Activated T-cell treated with anti-CD3 and anti-CD28 coated beads, Interleukin-2, amount 50 U/mL, for 72 hours (primary cell): ENCODE measurements at regions not wholly inside any gene's neighbourhood (a gene's known extent, or its start where the extent isn't known, plus 50 kb on each side); places are given as distances from the start of the nearest gene placed in this dataset.
"Not testable (repeated sequence)": the region's sequence is repeated elsewhere in the genome, so short reads cannot be mapped to it uniquely, and the experiment has no call there.

ENCODE experiments used
- ATAC-seq, 2 donors: fragments of 150-1000 bp; cut with Tn5 transposase; replicated peaks in 1 of 2; 2 replicates each; pipeline ENCODE4 v1.10.0; 2021; ENCODE audit warnings: moderate library complexity in 2 of 2, mild to moderate bottlenecking in 1 of 2
- DNase-seq, 2 donors: peaks; one replicate each; pipeline ENCODE4 v3.0.0; 2021 to 2022; ENCODE audit warnings: mixed read lengths in 1 of 2
- H3K27ac Mint-ChIP-seq: one replicate; pipeline ENCODE4 v1.8.0; 2022; ENCODE audit warnings: mild to moderate bottlenecking, moderate library complexity, mixed read lengths
- H3K27me3 Mint-ChIP-seq: one replicate; pipeline ENCODE4 v1.8.0; 2022; ENCODE audit warnings: low read depth, mixed read lengths
- H3K36me3 Mint-ChIP-seq, 2 donors: one replicate each; pipeline ENCODE4 v1.8.0; 2022; ENCODE audit warnings: mixed read lengths in 2 of 2, mild to moderate bottlenecking in 1 of 2; ENCODE audit not compliant: insufficient read depth in 2 of 2
- H3K4me1 Mint-ChIP-seq: one replicate; pipeline ENCODE4 v1.8.0; 2022; ENCODE audit warnings: low read depth, mixed read lengths
- H3K4me3 Mint-ChIP-seq, 2 donors: one replicate each; pipeline ENCODE4 v1.8.0; 2022; ENCODE audit warnings: mild to moderate bottlenecking in 2 of 2, mixed read lengths in 2 of 2, moderate library complexity in 2 of 2
- H3K9me3 Mint-ChIP-seq, 2 donors: one replicate each; pipeline ENCODE4 v1.8.0; 2022; ENCODE audit warnings: mixed read lengths in 2 of 2

DNA sequence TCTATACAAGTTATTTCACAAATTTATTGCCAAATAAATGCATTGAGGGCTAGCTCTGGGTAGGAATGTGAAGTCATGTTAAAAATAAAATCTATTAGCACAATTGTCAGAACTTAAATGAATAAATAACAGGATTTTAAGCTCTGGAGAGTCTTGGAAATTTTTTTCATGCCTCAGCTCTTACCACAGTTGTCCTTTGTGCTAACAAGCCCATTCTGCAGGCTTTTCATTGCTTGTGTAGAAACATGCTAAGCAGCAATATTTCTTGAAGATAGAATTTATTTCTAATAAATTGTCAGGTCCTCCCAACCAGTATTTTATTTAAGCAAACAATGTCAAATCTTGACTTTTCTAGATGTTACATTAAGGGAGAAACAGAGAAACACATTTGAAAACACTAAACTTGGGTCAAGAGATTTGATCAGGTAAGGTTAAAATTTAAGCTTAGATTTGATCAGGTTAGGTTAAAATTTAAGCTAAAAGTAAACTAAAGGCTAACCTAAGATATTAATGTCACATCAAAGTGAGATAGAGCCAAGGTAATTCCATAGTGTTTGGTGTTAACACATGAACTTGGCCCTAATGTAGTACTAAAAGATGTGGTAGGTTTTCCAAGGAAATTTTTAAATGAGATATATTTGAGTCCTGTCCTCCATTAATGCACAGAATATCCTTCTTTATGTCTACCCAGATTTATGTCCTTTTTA lies 179.1 kb upstream of the IL1RAPL1 start:
- ATAC-seq = no peak

DNA sequence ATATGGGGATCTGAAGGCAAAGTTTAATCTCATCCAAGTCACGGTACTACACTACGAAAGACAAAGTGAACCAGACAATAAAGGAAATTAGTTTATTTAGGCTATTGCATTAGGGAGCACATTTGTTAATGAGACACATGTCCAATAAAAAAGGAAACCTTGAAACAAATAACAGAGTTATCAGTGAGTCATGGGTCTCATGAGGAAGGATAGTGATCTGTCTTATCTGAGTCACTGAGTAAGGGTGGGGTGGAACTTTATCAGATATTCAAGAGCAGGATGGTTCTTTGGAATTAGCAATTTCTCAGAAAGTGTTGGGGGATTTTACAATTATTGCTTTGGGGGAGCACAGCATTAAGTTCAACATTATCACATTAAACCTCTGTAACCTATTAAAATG lies 188.9 kb upstream of the IL1RAPL1 start:
- ATAC-seq (no peak), DNase-seq (no peak)
- Mint-ChIP-seq H3K4me1 (no peaks in the 10 kb centered on the region), H3K27me3 (no peaks in the 10 kb centered on the region), H3K4me3 (no peak overlapping the region), H3K36me3 (no peaks in the 10 kb centered on the region), H3K27ac (no peak overlapping the region), H3K9me3 (peaks cover under 1 to 2% of the 10 kb centered on the region in 2 donors)

More for the DNA sequence above, 179.1 kb upstream of the IL1RAPL1 start:
- Mint-ChIP-seq H3K36me3 (peaks cover 0 to 2% of the 10 kb centered on the region in 2 donors), H3K27ac (no peak overlapping the region), H3K9me3 (peaks cover 7% of the 10 kb centered on the region in 2 donors), H3K4me1 (no peaks in the 10 kb centered on the region), H3K27me3 (no peaks in the 10 kb centered on the region), H3K4me3 (no peak overlapping the region)
- no peak for DNase-seq

DNA sequence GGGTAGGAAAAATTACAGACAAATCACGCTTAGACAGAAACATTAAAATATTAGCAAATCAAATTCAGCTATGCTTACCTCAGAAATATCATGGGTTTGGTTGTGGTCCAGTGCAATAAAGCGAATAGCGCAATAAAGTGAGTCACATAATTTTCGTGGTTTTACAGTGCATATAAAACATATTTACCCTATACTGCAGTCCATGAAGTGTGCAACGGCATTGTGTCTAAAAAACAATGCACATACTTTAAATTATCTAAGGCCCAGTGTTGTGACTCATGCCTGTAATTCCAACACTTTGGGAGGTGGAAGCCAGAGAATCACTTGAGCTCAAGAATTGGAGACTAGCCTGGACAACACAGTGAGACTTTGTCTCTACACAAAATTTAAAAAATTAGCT lies 195.7 kb upstream of the IL1RAPL1 start:
- Mint-ChIP-seq H3K9me3 (peaks cover 2% of the 10 kb centered on the region in 2 donors), H3K4me1 (no peaks in the 10 kb centered on the region), H3K27ac (no peak overlapping the region), H3K36me3 (no peaks in the 10 kb centered on the region), H3K27me3 (no peaks in the 10 kb centered on the region), H3K4me3 (no peak overlapping the region)
- DNase-seq = no peak
- ATAC-seq = no peak

DNA sequence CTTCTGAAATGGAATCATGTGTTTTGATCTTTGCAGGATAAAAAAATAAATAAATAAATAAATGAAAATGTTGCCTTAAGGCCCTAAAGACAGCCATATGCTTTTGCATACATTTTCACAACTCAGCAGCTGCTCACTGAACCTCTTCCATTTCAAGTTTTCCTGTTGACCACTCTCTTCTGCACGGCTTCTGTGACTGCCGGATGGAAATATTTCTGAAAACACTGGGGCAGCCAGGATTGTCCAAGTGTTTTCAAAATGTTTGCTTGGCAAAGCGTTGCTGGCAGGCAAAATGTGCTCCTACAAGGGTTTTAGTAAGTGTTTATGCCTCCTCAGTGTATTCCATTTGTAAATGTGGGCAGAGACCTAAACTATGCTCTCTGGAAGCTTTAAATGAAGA lies 208.1 kb upstream of the IL1RAPL1 start:
- no peak overlapping the region for H3K27ac Mint-ChIP-seq
- H3K27me3 Mint-ChIP-seq = no peaks in the 10 kb centered on the region
- no peaks in the 10 kb centered on the region for H3K9me3 Mint-ChIP-seq
- DNase-seq = no peak
- peaks cover 0 to 1% of the 10 kb centered on the region in 2 donors for H3K36me3 Mint-ChIP-seq
- H3K4me1 Mint-ChIP-seq = no peaks in the 10 kb centered on the region
- no peak for ATAC-seq
- H3K4me3 Mint-ChIP-seq = no peak overlapping the region

DNA sequence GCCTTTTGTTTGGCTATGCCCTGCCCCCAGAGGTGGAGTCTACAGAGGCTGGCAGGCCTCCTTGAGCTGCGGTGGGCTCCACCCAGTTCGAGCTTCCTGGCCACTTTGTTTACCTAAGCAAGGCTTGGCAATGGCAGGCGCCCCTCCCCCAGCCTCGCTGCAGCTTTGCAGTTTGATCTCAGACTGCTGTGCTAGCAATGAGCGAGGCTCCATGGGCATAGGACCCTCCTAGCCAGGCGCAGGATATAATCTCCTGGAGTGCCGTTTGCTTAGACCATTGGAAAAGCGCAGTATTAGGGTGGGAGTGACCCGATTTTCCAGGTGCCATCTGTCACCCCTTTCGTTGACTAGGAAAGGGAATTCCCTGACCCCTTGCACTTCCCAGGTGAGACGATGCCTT lies 219.6 kb upstream of the IL1RAPL1 start:
- DNase-seq, H3K27me3 Mint-ChIP-seq, H3K9me3 Mint-ChIP-seq, H3K4me1 Mint-ChIP-seq, ATAC-seq, H3K36me3 Mint-ChIP-seq, H3K4me3 Mint-ChIP-seq, H3K27ac Mint-ChIP-seq: not testable (repeated sequence)

DNA sequence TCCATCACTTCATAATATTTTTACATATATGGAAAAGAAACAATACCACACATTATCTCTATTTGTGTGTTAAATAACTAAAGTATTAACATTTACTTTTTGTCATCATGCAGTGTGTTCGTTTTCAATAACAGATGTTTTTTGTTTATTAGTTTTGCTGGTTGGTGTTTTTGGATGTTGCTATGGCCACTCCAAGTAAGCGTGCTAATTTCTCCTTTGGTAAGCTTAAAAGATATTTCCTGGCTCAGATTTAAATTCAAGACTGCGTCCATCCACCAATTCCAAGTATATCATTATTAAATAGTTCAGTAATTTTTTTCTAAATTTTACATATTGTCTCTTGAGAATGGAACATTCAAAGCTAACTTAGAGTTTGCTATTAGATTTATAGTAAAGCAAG lies 235.4 kb upstream of the IL1RAPL1 start:
- Mint-ChIP-seq H3K4me3 (no peak overlapping the region), H3K9me3 (peaks cover 1 to 5% of the 10 kb centered on the region in 2 donors), H3K27me3 (no peaks in the 10 kb centered on the region), H3K36me3 (no peaks in the 10 kb centered on the region), H3K4me1 (no peaks in the 10 kb centered on the region), H3K27ac (no peak overlapping the region)
- no peak for DNase-seq
- no peak for ATAC-seq

DNA sequence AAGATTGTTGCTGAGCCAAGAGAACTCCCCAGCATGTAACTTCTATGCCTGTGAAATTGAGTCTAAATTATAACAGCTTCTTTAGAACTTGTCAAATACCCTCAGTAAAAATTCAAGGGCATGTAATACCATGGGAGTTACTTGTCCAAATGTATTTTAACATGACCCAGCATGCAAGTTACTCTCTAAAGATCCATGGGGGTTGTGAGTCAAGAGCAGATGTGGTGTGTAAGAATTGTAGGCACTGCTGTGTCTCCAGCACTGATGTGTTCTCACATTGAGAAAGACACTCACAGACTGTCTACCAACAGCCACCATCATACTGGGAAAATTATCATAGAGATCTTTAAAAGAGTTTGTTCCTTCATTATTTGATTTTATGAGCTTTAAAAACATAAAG lies 237.4 kb upstream of the IL1RAPL1 start:
- DNase-seq (no peak), ATAC-seq (no peak)
- peaks cover 2 to 3% of the 10 kb centered on the region in 2 donors for H3K9me3 Mint-ChIP-seq
- H3K4me1 Mint-ChIP-seq = no peaks in the 10 kb centered on the region
- peaks cover 0 to 1% of the 10 kb centered on the region in 2 donors for H3K36me3 Mint-ChIP-seq
- H3K27ac Mint-ChIP-seq = no peak overlapping the region
- H3K4me3 Mint-ChIP-seq = no peak overlapping the region
- H3K27me3 Mint-ChIP-seq = no peaks in the 10 kb centered on the region

DNA sequence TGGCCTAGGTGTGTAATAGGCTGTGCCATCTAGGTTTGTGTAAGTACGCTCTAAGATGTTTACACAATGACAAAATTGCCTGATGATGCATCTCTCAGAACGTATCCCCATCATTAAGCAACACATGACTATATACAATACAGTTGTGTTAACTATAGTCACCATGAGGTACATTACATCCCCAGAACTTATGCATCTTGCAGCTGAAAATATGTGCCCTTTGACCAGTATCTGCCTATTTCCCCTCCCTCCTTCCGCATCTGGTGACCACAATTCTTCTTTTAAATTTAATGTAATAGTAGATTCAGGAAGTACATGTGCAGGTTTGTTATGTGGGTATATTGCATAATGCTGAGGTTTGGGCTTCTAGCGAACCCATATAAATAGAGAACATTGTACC lies 239.8 kb upstream of the IL1RAPL1 start:
- H3K4me1 Mint-ChIP-seq = no peaks in the 10 kb centered on the region
- no peak overlapping the region for H3K27ac Mint-ChIP-seq
- peaks cover 0 to 1% of the 10 kb centered on the region in 2 donors for H3K36me3 Mint-ChIP-seq
- ATAC-seq (no peak), DNase-seq (no peak)
- peaks cover 3 to 6% of the 10 kb centered on the region in 2 donors for H3K9me3 Mint-ChIP-seq
- no peak overlapping the region for H3K4me3 Mint-ChIP-seq
- no peaks in the 10 kb centered on the region for H3K27me3 Mint-ChIP-seq

DNA sequence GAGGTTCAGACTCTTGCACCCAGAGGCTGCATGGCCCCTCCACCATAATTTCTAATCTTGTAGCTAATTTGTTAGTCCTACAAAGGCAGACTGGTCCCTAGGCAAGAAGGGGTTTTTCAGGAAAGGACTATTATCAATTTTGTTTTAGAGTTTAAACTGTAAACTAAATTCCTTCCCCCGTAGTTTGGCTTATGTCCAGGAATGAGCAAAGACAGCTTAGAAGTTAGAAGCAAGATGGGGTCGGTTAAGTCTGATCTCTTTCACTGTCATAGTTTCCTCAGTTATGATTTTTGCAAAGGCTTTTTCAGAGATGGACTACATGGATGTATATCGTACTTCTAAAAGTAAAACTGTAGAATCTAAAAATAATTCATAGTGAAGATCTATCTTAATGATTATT lies 258.1 kb upstream of the IL1RAPL1 start:
- peaks cover 3 to 6% of the 10 kb centered on the region in 2 donors for H3K9me3 Mint-ChIP-seq
- H3K27me3 Mint-ChIP-seq = no peaks in the 10 kb centered on the region
- H3K36me3 Mint-ChIP-seq = no peaks in the 10 kb centered on the region
- ATAC-seq = no peak
- H3K4me3 Mint-ChIP-seq = no peak overlapping the region
- DNase-seq = no peak
- no peaks in the 10 kb centered on the region for H3K4me1 Mint-ChIP-seq
- no peak overlapping the region for H3K27ac Mint-ChIP-seq

DNA sequence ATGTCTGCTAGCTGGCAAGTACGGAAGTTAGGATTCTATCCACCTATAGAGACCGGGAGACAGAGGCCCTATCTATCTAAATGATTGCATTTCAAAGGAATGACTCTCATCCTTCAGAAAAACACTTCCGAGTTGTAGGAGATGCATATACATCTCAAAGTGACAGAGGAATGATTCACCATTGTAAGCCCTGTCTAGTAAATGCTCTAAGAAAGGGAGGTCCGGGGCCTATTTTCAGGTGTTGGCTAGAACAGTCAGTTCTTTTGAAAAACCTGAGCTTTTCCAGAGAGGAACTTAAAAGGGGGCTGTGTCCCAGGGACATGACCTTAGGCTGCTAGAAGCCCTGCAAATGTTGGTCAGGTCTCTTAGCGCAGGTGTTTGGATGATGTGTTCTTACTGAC lies 262.9 kb upstream of the IL1RAPL1 start:
- no peak overlapping the region for H3K4me3 Mint-ChIP-seq
- no peaks in the 10 kb centered on the region for H3K4me1 Mint-ChIP-seq
- H3K36me3 Mint-ChIP-seq = peaks cover 0 to 2% of the 10 kb centered on the region in 2 donors

DNA sequence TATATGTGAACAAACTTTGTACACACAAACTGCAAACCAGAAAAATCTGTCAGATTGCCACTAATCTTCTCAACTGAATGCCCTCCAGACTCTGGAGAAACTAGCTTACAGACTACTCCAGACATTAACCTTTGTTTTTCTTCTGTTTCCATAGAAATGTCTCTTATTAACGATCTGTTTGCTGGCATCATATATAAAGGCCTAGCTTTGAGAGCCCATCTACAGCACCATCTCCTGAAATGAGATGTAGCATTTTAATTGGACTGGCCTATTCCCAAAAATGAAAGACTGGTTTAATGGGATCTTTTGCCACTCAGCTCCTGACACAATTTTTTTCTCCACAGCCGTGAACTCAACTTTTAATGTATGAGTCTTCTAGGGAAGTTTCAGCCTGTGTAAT lies 266.0 kb upstream of the IL1RAPL1 start:
- Mint-ChIP-seq H3K4me3 (no peak overlapping the region), H3K4me1 (no peaks in the 10 kb centered on the region), H3K27me3 (no peaks in the 10 kb centered on the region), H3K36me3 (peaks cover 0 to 2% of the 10 kb centered on the region in 2 donors), H3K27ac (no peak overlapping the region), H3K9me3 (peaks cover 10 to 16% of the 10 kb centered on the region in 2 donors)
- no peak for ATAC-seq
- no peak for DNase-seq

More for the DNA sequence above, 262.9 kb upstream of the IL1RAPL1 start:
- no peak overlapping the region for H3K27ac Mint-ChIP-seq
- ATAC-seq (no peak), DNase-seq (no peak)
- H3K27me3 Mint-ChIP-seq = no peaks in the 10 kb centered on the region
- peaks cover 7 to 16% of the 10 kb centered on the region in 2 donors for H3K9me3 Mint-ChIP-seq

DNA sequence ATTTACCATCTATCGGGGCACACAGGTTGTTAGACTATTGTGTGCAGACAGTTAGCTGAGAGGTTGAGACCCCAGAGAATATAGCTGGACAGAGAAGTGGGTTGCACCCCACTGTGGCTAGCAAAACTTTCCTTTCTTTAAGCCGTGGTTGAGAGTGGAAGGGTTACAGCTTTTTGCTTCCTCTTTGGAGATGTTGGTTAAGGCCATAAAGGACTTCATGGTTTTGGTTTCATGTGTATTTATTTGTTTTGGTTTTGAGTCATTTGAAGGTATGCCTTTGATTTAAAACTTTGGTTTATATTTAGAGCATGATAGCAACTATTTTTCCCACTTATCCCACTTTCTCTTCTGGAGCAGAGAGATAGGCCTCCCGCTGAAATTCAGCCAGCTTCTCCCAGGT lies 274.3 kb upstream of the IL1RAPL1 start:
- Mint-ChIP-seq H3K27ac (no peak overlapping the region), H3K9me3 (peaks cover 2 to 5% of the 10 kb centered on the region in 2 donors), H3K36me3 (no peaks in the 10 kb centered on the region), H3K27me3 (no peaks in the 10 kb centered on the region), H3K4me3 (no peak overlapping the region), H3K4me1 (no peaks in the 10 kb centered on the region)
- no peak for DNase-seq
- no peak for ATAC-seq

DNA sequence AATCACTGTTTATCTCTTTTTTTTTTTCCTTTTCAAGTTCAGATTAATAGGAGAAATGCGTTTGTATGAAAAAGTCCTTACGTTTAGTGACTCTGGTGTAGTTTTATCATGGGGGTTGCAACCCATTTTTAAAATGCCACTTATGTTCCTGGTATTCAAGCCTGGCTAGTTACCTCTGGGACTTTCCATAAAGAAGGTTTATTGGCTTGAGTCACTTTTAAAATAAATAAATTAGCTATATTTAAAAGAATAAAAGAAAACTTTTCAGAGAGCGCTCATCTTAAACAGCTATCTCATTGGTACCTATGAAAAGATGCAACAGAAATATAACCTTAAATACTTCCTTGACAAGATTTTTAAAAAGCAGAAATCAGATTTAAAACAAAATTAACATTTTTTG lies 275.0 kb upstream of the IL1RAPL1 start:
- Mint-ChIP-seq H3K4me1 (no peaks in the 10 kb centered on the region), H3K36me3 (no peaks in the 10 kb centered on the region), H3K27ac (no peak overlapping the region), H3K9me3 (peaks cover 2 to 5% of the 10 kb centered on the region in 2 donors), H3K4me3 (no peak overlapping the region), H3K27me3 (no peaks in the 10 kb centered on the region)
- no peak for ATAC-seq
- DNase-seq = no peak

DNA sequence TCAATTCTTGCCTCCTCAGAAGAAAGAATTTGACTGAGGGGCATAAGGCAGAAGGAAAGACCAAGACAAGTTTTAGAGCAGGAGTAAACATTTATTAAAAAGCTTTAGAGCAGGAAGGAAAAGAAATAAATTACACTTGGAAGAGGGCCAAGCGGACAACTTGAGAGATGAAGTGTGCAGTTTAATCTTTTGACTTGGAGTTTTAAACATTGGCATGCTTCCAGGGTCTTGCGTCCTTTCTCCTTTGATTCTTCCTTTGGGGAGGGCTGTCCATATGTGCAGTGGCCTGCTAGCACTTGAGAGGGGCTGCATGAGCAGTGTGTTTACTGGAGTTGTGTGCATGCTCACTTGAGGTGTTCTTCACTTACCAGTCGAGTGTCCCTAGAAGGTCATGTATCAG lies 275.8 kb upstream of the IL1RAPL1 start:
- no peak for DNase-seq
- H3K4me1 Mint-ChIP-seq = no peaks in the 10 kb centered on the region
- H3K36me3 Mint-ChIP-seq = no peaks in the 10 kb centered on the region
- H3K4me3 Mint-ChIP-seq = no peak overlapping the region
- H3K9me3 Mint-ChIP-seq = peaks cover 2 to 5% of the 10 kb centered on the region in 2 donors
- no peaks in the 10 kb centered on the region for H3K27me3 Mint-ChIP-seq
- H3K27ac Mint-ChIP-seq = no peak overlapping the region
- no peak for ATAC-seq
